ENCODE measurements at regions not wholly inside any gene's neighbourhood (a gene's known extent, or its start where the extent isn't known, plus 50 kb on each side); places are given as distances from the start of the nearest gene placed in this dataset.

GRCh38 chr7:38328814-38329213, 55.4 kb upstream of the TARP start:
- H3K27ac ChIP-seq (ENCODE audit: extremely low read depth, low read depth, low read length) = no peak overlapping the region
- TF ChIP-seq ZZZ3 (IDR thresholded peaks at IDR 0.05) (no peak), SMARCB1 (IDR thresholded peaks at IDR 0.05; ENCODE audit: insufficient read length, low read depth) (no peak), NR2F6 (CRISPR knock-in tag; IDR thresholded peaks at IDR 0.05) (no peak), MYNN (IDR thresholded peaks at IDR 0.05) (peak; percentile 97), MYNN (CRISPR knock-in tag; IDR thresholded peaks at IDR 0.05) (no peak; the same call in 1 of the 2 replicates), KLF13 (tag; IDR thresholded peaks at IDR 0.05; ENCODE audit: borderline replicate concordance, low read depth) (no peak)
- H3K4me3 ChIP-seq = no peak overlapping the region
- H3K4me1 ChIP-seq (replicated peaks in 1 of 2; ENCODE audit: control insufficient read depth in 2 of 2, insufficient read depth in 2 of 2, low read length in 2 of 2) = peaks cover 6 to 18% of the 10 kb centered on the region in 2 experiments; a peak in 4 of 5 replicates
- no peak for FAIRE-seq
- no peak overlapping the region for H3K9ac ChIP-seq (ENCODE audit: insufficient read depth in 1 of 2, low read depth in 2 of 2, low read length in 2 of 2)
- no peak for DNase-seq (ENCODE audit: extremely low read depth in 1 of 4, low spot score in 3 of 4)
- H3K4me2 ChIP-seq (ENCODE audit: insufficient read depth, low read length) = no peak overlapping the region
- intact Hi-C loops (cut with micrococcal nuclease) = no loop called here
- no peaks in the 10 kb centered on the region for H3K36me3 ChIP-seq (ENCODE audit: control insufficient read depth, insufficient read depth, low read length)
- H2AFZ ChIP-seq (ENCODE audit: low read depth, low read length) = no peak overlapping the region
- no peak for ATAC-seq
- in situ Hi-C loops (cut with MboI) = no loop called here
- no peaks in the 10 kb centered on the region for H3K9me1 ChIP-seq (ENCODE audit: control insufficient read depth, insufficient read depth, low read length)
- BruUV-seq (replicated peaks) = no TSS peak
- H3K79me2 ChIP-seq (ENCODE audit: control insufficient read depth, insufficient read depth, low read length) = no peaks in the 10 kb centered on the region
- ChIA-PET CTCF (ENCODE audit: low intra/inter-chr PET ratio) (no interaction called here), POLR2A (interaction anchor here (0.7 to 0.8 kb wide), 2 partner anchors 15 to 769 kb away, joined by 3 to 4 read pairs; no protein-coding TSS in a partner anchor)
- H4K20me1 ChIP-seq (replicated peaks; ENCODE audit: control insufficient read depth, insufficient read depth, low read length) = no peaks in the 10 kb centered on the region
- H3K27me3 ChIP-seq (ENCODE audit: control insufficient read depth in 2 of 2, insufficient read depth in 2 of 2, low read length in 2 of 2) = no peaks in the 10 kb centered on the region
- 71% methylated on average over 3 of the region's 3 CpGs for WGBS (ENCODE audit: insufficient coverage, low coverage, missing lambda C conversion rate)
- H3K9me3 ChIP-seq (replicated peaks; ENCODE audit: control insufficient read depth, insufficient read depth, low read depth, low read length) = no peaks in the 10 kb centered on the region

GRCh38 chr7:38327637-38328036, 54.2 kb upstream of the TARP start:
- no peak for ATAC-seq
- CTCF ChIA-PET (ENCODE audit: low intra/inter-chr PET ratio) = no interaction called here
- in situ Hi-C loops (cut with MboI) = no loop called here
- no peaks in the 10 kb centered on the region for H3K9me1 ChIP-seq (ENCODE audit: control insufficient read depth, insufficient read depth, low read length)
- no peaks in the 10 kb centered on the region for H3K36me3 ChIP-seq (ENCODE audit: control insufficient read depth, insufficient read depth, low read length)
- no peak overlapping the region for H3K9ac ChIP-seq (ENCODE audit: insufficient read depth in 1 of 2, low read depth in 2 of 2, low read length in 2 of 2)
- H3K27ac ChIP-seq (ENCODE audit: extremely low read depth, low read depth, low read length) = no peak overlapping the region
- POLR2A ChIA-PET = interaction anchor here (1.2 kb wide), 1 partner anchor 10 kb away, joined by 3 read pairs; no protein-coding TSS in a partner anchor
- no peaks in the 10 kb centered on the region for H3K9me3 ChIP-seq (replicated peaks; ENCODE audit: control insufficient read depth, insufficient read depth, low read depth, low read length)
- intact Hi-C loops (cut with micrococcal nuclease) = no loop called here
- 8% methylated on average over 3 of the region's 3 CpGs for WGBS (ENCODE audit: insufficient coverage, low coverage, missing lambda C conversion rate)
- H2AFZ ChIP-seq (ENCODE audit: low read depth, low read length) = 0 out of 2 replicates have a peak overlapping the region, but pooled peaks have one; percentile 34
- no peak overlapping the region for H3K4me3 ChIP-seq
- H3K4me2 ChIP-seq (ENCODE audit: insufficient read depth, low read length) = no peak overlapping the region
- H3K27me3 ChIP-seq (ENCODE audit: control insufficient read depth in 2 of 2, insufficient read depth in 2 of 2, low read length in 2 of 2) = no peaks in the 10 kb centered on the region
- no TSS peak for BruUV-seq (replicated peaks)
- no peaks in the 10 kb centered on the region for H4K20me1 ChIP-seq (replicated peaks; ENCODE audit: control insufficient read depth, insufficient read depth, low read length)
- no peaks in the 10 kb centered on the region for H3K79me2 ChIP-seq (ENCODE audit: control insufficient read depth, insufficient read depth, low read length)
- peaks cover 6 to 17% of the 10 kb centered on the region in 2 experiments; a peak in 4 of 5 replicates for H3K4me1 ChIP-seq (replicated peaks in 1 of 2; ENCODE audit: control insufficient read depth in 2 of 2, insufficient read depth in 2 of 2, low read length in 2 of 2)
- no peak for DNase-seq (ENCODE audit: extremely low read depth in 1 of 4, low spot score in 3 of 4)
- FAIRE-seq = no peak
- TF ChIP-seq TFAP4 (CRISPR knock-in tag; IDR thresholded peaks at IDR 0.05; ENCODE audit: borderline replicate concordance) (no peak), MTF1 (CRISPR knock-in tag; IDR thresholded peaks at IDR 0.05; ENCODE audit: borderline replicate concordance) (no peak), PKNOX1 (IDR thresholded peaks at IDR 0.05) (no peak), POLR2A (conservative IDR thresholded peaks at IDR 0.05) (no peak), HDAC2 (IDR thresholded peaks at IDR 0.05) (no peak), TBP (optimal IDR thresholded peaks at IDR 0.05; ENCODE audit: low read depth, low read length) (no peak), ZFP36 (IDR thresholded peaks at IDR 0.05; ENCODE audit: low read depth, low read length, partially characterized antibody) (no peak), SAP30 (IDR thresholded peaks at IDR 0.05; ENCODE audit: borderline replicate concordance, insufficient read depth, low read depth, low read length, poor library complexity, severe bottlenecking) (no peak), MLLT1 (IDR thresholded peaks at IDR 0.05) (no peak)
